Ectodermal cell (in vitro differentiated cells): ENCODE measurements at regions not wholly inside any gene's neighbourhood (a gene's known extent, or its start where the extent isn't known, plus 50 kb on each side); places are given as distances from the start of the nearest gene placed in this dataset.

Source experiments
- H3K27ac ChIP-seq: 2 replicates; pipeline ENCODE4 v1.7.0; 2013; ENCODE audit warnings: mild to moderate bottlenecking, low read depth, low read length; ENCODE audit not compliant: insufficient read depth, poor library complexity, severe bottlenecking
- H3K27me3 ChIP-seq: 2 replicates; pipeline ENCODE4 v1.7.0; 2013; ENCODE audit warnings: mild to moderate bottlenecking, low read length; ENCODE audit not compliant: insufficient read depth, control insufficient read depth, poor library complexity, severe bottlenecking
- H3K36me3 ChIP-seq: one replicate; pipeline ENCODE4 v1.7.0; 2013; ENCODE audit warnings: low read length; ENCODE audit not compliant: control insufficient read depth, insufficient read depth
- H3K4me1 ChIP-seq: one replicate; pipeline ENCODE4 v1.7.0; 2013; ENCODE audit warnings: low read length; ENCODE audit not compliant: control insufficient read depth, insufficient read depth
- H3K4me3 ChIP-seq: 2 replicates; pipeline ENCODE4 v1.7.0; 2013; ENCODE audit warnings: low read depth, low read length, control low read depth; ENCODE audit not compliant: insufficient read depth
- H3K9me3 ChIP-seq: 2 replicates; pipeline ENCODE4 v1.7.0; 2013; ENCODE audit warnings: mild to moderate bottlenecking, low read length, moderate library complexity; ENCODE audit not compliant: control insufficient read depth
- WGBS, 2 experiments: methylation state at CpG; one replicate each; pipeline ENCODE4 v1.1.7; 2013; ENCODE audit warnings: missing lambda C conversion rate in 2 of 2; 5-methylcytosine and 5-hydroxymethylcytosine counted together

DNA sequence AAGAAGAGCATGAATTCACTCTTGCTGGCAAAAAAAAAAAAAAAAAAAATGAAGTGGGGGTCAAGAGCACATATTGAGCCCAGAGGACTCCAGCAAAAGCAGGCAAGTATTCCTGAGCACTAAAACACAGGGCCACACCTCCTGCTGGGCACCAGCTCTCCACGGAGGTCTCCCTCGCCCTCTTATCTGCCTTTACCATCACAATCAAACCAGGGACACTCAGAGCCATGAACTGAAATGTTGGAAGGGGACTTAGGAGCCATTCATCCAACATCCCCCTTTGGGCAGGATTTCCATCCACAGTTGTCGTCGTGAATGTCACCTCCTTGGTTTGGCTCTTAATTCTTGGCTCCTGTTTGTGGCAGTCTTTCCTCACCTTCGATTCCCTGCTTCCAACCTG lies 89.8 kb upstream of the GNAO1 start:
- Histone ChIP-seq H3K9me3 (no peaks in the 10 kb centered on the region), H3K4me1 (peaks cover 9% of the 10 kb centered on the region), H3K36me3 (no peaks in the 10 kb centered on the region), H3K27me3 (no peaks in the 10 kb centered on the region), H3K27ac (no peak overlapping the region), H3K4me3 (no peak overlapping the region)
- 82 to 91% methylated on average over 5 of the region's 5 CpGs for WGBS, 2 experiments

- Histone ChIP-seq H3K27ac (no peak overlapping the region), H3K9me3 (no peaks in the 10 kb centered on the region), H3K36me3 (no peaks in the 10 kb centered on the region), H3K4me1 (peaks cover 6% of the 10 kb centered on the region), H3K4me3 (no peak overlapping the region), H3K27me3 (no peaks in the 10 kb centered on the region)
- 100% methylated on average over 1 to 2 of the region's 2 CpGs for WGBS, 2 experiments
Measured at GRCh38 chr16:56097306-56097705, 94.0 kb upstream of the GNAO1 start.

DNA sequence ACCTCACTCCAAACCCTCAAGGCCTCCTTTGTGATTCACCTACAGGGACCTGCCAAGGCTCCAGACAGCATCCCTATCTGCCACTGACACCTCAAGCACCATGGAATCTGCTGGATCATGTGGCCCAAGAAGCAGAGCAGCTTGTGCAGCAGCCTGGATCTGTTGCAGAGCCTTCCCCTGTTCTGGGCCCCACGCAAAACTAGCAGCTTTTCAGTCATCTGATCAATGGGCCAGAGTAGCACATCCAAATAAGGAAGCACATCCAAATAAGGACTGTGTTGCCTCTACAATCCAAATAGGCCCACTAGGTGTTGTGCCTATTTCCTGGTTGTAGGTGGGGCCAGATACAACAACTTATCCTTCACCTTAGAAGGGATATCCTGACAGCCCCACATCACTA lies 97.1 kb upstream of the GNAO1 start:
- Histone ChIP-seq H3K27ac (no peak overlapping the region), H3K4me3 (no peak overlapping the region), H3K9me3 (no peaks in the 10 kb centered on the region), H3K27me3 (no peaks in the 10 kb centered on the region), H3K36me3 (no peaks in the 10 kb centered on the region), H3K4me1 (no peaks in the 10 kb centered on the region)
- 70 to 78% methylated on average over 1 of the region's 1 CpG for WGBS, 2 experiments

DNA sequence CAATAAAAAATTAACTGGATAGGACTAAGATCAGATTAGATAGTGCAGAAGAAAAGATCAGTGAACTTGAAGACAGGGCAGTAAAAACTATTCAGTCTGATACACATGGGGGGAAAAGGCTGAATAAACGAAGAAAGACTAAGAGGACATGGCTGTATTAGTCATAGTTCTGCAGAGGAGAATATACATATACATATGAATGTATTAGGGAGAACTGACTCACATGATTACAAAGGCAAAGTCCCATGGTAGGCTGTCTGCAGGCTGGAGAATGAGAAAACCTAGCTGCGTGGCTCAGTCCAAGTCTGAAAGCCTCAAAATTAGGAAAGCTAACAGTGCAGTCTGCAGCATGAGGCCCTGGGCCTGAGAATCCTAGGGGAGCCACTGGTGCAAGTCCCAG lies 98.2 kb upstream of the GNAO1 start:
- no peak overlapping the region for H3K27ac ChIP-seq
- H3K4me3 ChIP-seq = no peak overlapping the region
- H3K27me3 ChIP-seq = no peaks in the 10 kb centered on the region
- no peaks in the 10 kb centered on the region for H3K36me3 ChIP-seq
- no peaks in the 10 kb centered on the region for H3K4me1 ChIP-seq
- WGBS, 2 experiments = 83% methylated on average over 2 of the region's 2 CpGs
- H3K9me3 ChIP-seq = no peaks in the 10 kb centered on the region

GRCh38 chr16:56090076-56090475 lies 101.2 kb upstream of the GNAO1 start:
- Histone ChIP-seq H3K27me3 (no peaks in the 10 kb centered on the region), H3K4me1 (no peaks in the 10 kb centered on the region), H3K36me3 (no peaks in the 10 kb centered on the region), H3K9me3 (no peaks in the 10 kb centered on the region), H3K4me3 (no peak overlapping the region), H3K27ac (no peak overlapping the region)
- WGBS, 2 experiments = 88 to 96% methylated on average over 2 of the region's 2 CpGs

DNA sequence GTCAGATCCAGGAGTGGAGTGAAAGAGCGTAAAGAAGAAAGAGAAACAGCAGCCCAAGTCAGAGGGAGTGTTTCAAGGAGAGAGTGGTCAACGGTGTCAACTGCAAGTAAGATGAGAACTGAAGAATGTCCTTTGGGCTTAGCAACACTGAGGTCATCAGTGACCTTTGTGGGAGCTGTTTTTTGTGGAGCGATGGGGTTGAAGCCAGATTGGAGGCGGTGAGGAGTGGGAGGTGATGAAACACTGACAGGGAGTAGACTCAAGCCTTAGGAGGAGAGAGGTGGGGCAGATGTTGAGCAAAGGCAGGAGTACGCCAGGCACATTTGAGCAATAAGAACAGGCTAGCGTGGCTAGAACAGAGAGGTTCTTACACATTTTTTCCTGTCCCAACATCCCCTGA lies 103.7 kb upstream of the GNAO1 start:
- WGBS, 2 experiments = 90 to 93% methylated on average over 6 of the region's 6 CpGs
- Histone ChIP-seq H3K27me3 (no peaks in the 10 kb centered on the region), H3K4me1 (no peaks in the 10 kb centered on the region), H3K9me3 (no peaks in the 10 kb centered on the region), H3K27ac (no peak overlapping the region), H3K4me3 (no peak overlapping the region), H3K36me3 (no peaks in the 10 kb centered on the region)

DNA sequence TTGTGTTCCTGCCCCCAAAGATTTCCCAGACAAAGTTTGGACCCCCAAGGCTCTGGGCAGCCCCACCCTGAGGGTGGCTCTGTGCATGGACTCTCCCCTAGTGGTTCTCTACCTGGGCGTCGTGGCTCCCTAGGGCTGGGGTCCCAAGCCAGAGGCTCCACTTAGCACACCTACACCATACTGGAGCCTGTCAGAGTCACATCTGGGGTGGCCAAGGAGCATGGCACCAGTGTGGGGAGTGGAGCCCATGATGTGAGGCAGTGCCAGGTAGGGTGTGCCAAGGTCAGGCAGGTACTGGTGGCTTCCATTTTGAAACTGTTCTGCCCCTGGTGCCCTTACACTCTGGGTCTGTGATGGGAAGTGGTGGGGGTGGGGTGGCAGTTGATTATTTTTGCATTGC lies 109.9 kb upstream of the GNAO1 start:
- H3K4me1 ChIP-seq = no peaks in the 10 kb centered on the region
- no peaks in the 10 kb centered on the region for H3K27me3 ChIP-seq
- no peak overlapping the region for H3K4me3 ChIP-seq
- WGBS, 2 experiments = 92 to 100% methylated on average over 2 of the region's 2 CpGs
- H3K36me3 ChIP-seq = no peaks in the 10 kb centered on the region
- H3K27ac ChIP-seq = no peak overlapping the region
- H3K9me3 ChIP-seq = no peaks in the 10 kb centered on the region

DNA sequence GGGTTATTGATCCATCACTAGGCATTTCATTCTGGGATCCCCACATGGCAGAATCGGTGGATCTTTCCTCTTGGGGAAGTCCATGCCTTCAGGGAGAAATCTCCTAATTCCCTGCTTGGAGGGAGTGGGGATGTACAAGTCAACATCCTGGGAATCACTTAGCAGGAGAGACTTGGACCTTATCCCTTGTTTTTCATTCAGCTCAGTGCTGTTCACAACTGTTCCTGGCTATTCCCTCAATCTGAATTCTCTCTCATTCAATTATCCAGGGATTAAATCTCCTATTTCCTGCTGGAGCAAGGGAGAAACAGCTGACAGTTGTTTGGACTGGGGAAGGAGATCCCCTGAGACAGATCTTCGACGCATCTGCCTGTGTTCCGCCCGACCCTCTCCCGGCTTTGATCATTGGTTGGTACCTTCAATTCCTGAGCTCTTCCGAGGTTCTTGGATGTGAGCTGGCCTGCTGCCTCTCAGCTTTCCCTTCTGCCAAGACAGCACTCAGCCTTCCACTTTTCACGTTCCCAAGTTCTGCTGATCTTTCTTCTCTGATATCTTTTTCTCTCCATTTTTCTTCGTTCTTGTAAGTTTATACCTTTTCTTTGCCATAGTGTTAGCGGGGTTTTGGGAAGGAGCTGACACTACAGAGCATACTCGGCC lies 115.4 kb upstream of the GNAO1 start:
- no peak overlapping the region for H3K27ac ChIP-seq
- 89 to 90% methylated on average over 11 of the region's 11 CpGs for WGBS, 2 experiments
- no peak overlapping the region for H3K4me3 ChIP-seq
- H3K27me3 ChIP-seq = no peaks in the 10 kb centered on the region
- no peaks in the 10 kb centered on the region for H3K9me3 ChIP-seq
- no peaks in the 10 kb centered on the region for H3K4me1 ChIP-seq
- no peaks in the 10 kb centered on the region for H3K36me3 ChIP-seq

DNA sequence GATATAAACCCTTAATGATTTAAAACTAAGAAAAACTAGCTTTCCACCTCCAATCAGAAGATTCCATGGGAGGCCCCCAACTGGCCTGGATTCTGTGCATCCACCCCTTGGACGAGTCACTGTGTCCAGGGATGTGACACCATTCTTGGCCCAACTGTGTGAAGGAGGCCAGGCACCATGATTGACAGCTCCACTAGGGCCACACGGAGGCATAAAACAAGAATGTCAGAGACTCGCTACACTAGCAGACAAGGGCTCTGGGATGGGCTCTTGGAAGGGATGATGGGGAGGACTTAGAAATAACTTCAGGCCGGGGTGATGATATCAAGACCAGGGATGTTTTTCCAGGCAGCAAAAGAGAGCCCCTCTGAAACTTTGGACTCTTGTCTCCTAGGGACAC lies 117.8 kb upstream of the GNAO1 start:
- H3K4me1 ChIP-seq = no peaks in the 10 kb centered on the region
- no peaks in the 10 kb centered on the region for H3K9me3 ChIP-seq
- no peaks in the 10 kb centered on the region for H3K36me3 ChIP-seq
- no peak overlapping the region for H3K4me3 ChIP-seq
- H3K27ac ChIP-seq = no peak overlapping the region
- 87 to 89% methylated on average over 4 of the region's 4 CpGs for WGBS, 2 experiments
- H3K27me3 ChIP-seq = no peaks in the 10 kb centered on the region

- H3K36me3 ChIP-seq = no peaks in the 10 kb centered on the region
- H3K9me3 ChIP-seq = no peaks in the 10 kb centered on the region
- H3K4me1 ChIP-seq = no peaks in the 10 kb centered on the region
- H3K4me3 ChIP-seq = no peak overlapping the region
- H3K27me3 ChIP-seq = no peaks in the 10 kb centered on the region
- WGBS, 2 experiments = 88 to 91% methylated on average over 4 of the region's 4 CpGs
- H3K27ac ChIP-seq = no peak overlapping the region
Measured at GRCh38 chr16:56072096-56072495, 119.2 kb upstream of the GNAO1 start.

GRCh38 chr16:56068816-56069215 lies 122.5 kb upstream of the GNAO1 start:
- H3K27ac ChIP-seq = no peak overlapping the region

More at GRCh38 chr16:56068816-56069215, 122.5 kb upstream of the GNAO1 start:
- Histone ChIP-seq H3K9me3 (no peaks in the 10 kb centered on the region), H3K4me3 (no peak overlapping the region), H3K36me3 (no peaks in the 10 kb centered on the region), H3K4me1 (no peaks in the 10 kb centered on the region), H3K27me3 (no peaks in the 10 kb centered on the region)
- 91 to 92% methylated on average over 2 of the region's 3 CpGs for WGBS, 2 experiments
